HG02981 (cell line): ENCODE measurements at regions not wholly inside any gene's neighbourhood (a gene's known extent, or its start where the extent isn't known, plus 50 kb on each side); places are given as distances from the start of the nearest gene placed in this dataset.
"Not testable (repeated sequence)": the region's sequence is repeated elsewhere in the genome, so short reads cannot be mapped to it uniquely, and the experiment has no call there.

Experiments
- ATAC-seq: cut with Tn5 transposase; IDR thresholded peaks from one replicate; pipeline ENCODE4 v1.9.1; 2021; ENCODE audit warnings: mild to moderate bottlenecking, moderate library complexity; ENCODE audit not compliant: unreplicated experiment

GRCh38 chr2:224155896-224156295 is 116.8 kb upstream of the SERPINE2 start:
- no peak for ATAC-seq

DNA sequence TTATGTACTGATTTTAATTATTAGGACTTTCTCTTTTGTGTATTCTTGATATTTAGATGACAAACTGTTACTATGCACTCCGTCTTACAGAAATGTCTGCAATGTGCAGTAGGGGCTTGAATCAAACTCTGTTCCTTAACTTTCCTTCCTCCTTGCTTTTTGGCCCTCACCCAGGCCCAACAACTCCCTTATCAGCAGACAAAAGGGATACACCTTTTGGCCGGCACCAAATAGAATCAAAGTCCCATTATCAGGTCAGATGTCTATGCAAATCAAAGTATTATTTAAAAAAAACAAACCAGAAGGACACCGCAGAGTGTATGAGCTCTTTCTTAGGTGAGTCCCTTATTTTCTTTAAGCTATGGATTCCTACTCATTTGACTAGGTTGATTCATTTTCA is 116.3 kb upstream of the SERPINE2 start:
- ATAC-seq: no peak

DNA sequence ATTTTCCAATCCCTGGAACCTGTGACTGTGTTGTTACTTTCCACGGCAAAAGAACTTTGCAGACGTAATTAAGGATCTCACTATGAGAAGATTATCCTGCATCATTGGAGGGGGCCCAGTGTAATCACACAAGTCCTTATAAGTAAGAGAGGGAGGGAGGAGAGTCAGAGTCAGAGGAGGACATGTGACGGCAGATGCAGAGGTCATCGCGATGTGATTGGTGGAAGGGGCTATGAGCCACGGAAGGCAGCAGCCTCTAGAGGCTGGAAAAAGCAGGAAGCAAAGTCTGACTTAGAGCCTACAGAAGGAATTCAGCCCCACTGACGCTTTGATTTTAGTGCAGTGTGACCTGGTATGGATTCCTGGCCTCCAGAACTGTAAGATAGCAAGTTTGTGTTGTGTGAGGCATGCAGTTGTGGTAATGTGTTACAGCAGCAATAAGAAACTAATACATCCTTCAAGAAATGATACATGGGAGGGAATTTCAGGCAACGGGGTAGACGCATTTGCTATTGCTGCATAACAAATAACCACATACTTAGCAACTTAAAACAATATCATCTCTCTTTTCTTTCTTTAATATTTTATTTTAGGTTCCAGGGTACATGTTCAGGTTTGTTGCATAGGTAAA is 112.7 kb upstream of the SERPINE2 start:
- ATAC-seq: no peak

- no peak for ATAC-seq
These were observed 112.1 kb upstream of the SERPINE2 start for GRCh38 chr2:224151161-224151560.

GRCh38 chr2:224148058-224148457 is 109.0 kb upstream of the SERPINE2 start:
- not testable (repeated sequence) for ATAC-seq

GRCh38 chr2:224147174-224147573 is 108.1 kb upstream of the SERPINE2 start:
- no peak for ATAC-seq

DNA sequence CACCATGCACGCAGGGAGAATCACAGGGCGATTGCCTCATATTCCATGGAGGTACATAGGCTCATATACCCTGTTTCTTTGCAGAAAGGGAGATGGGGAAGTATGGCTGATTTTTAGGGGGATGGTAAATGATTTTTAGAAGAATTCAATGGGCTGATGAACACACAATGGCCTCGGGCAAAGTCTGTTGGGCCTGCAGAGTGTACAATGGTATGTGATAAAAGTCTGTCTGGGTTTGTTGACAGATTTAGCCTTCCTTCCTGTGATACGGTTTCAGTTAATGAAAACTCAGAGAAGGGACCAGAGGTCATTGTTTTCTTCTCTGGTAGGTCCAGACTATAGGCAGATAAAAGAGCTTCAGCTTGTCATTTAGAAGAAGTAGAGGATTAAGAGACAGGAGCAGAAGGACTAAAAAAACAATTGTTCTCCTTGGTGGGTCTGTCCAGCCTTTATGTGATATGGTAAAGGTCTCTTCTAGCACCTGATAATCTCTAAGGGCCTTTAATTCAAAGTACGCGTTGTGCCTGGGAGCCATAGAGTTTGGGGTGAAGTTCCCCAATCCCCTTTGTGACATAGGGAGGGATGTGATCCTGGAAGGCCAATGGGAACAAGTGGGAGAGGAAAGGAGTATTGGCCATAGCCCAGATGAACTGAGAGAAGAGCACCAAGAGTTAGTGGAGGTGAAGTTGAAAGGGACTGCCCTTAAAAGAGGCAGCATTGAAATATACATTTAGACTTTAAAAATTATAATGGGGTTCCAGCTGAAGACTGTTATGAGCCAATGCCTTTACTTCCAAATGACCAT is 107.5 kb upstream of the SERPINE2 start:
- no peak for ATAC-seq

GRCh38 chr2:224145751-224146355 is 106.8 kb upstream of the SERPINE2 start:
- ATAC-seq: no peak

GRCh38 chr2:224143526-224143925 is 104.4 kb upstream of the SERPINE2 start:
- no peak for ATAC-seq

DNA sequence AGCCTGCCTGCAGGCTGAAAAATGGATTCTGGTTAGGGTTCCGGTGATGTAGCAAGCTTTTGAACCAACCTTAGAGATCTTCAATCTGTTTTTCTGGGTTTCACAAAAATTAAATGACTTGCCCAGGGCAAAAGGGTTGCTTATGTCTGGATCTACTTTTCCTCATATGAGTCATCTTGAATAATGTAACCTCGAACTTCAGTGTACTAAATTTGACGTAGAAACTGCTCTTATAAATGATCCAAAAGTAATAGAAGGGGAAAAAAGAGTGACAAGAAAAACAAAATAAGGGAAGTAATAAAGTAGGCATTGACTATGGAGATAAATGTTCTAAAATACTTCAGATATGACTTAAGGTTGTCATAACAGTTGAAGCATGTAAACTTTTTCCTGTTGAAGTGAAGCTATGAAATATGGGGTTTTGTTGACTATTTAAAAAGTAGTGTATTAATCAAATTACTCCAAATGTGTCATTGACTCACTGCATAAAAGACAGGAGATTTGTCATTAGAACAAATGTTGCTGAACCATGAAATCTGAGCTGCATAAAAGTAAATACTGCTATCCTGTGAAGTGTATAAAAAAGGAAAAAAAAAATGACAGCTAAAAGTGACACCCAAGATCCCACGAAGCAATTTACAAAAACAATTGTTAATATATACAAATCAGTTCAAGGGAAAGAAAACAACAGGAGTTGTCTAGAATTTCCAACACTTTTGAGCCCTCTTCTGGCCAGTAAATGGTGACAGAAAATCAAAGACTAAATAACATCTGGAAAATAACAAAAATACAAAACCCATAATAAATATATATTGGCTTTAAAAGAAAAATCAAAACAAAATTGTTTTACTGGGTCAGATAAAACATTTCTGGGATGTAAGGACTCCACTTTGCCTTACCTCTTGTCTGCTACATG is 103.6 kb upstream of the SERPINE2 start:
- ATAC-seq: no peak

GRCh38 chr2:224141304-224141703 is 102.2 kb upstream of the SERPINE2 start:
- no peak for ATAC-seq

GRCh38 chr2:224137208-224137607 is 98.1 kb upstream of the SERPINE2 start:
- ATAC-seq: no peak

DNA sequence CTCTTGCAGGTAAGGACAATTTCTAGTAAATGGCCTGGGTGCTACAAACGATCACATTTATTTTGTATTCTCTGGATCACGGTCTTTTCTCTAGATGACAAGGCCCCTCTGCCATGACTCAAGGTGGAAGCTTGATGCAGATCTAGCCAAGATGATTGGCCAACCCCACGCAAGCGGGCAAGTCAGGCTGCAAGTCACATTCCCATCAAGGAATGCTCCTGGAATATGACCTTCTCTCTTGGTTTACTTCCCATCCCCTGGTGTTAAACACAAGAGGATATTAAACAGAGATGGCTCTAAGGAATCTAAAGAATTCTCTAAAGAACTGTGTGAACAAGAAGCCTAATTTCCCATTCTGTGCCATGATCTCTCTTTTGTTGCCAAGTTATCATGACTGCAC is 97.3 kb upstream of the SERPINE2 start:
- ATAC-seq: no peak

DNA sequence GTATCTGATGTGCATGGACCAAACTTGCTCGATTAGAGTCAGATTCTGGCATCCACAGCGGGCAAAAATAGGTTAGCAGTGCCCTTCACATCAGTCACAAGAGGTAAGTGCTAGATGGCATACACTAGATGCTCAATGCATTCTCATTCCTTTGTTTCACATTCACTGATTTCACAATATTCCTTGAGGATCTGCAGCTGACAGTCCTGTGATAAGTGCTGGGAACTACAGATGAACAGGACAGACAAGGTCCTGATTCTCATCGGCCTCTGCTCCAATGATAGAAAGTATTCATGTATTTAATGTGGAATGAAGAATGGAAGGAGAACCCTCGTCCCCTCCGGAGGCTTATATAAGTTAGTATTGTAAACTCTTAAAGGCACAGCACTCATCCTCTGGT is 96.8 kb upstream of the SERPINE2 start:
- ATAC-seq: no peak

- no peak for ATAC-seq
These were observed 95.1 kb upstream of the SERPINE2 start for GRCh38 chr2:224134003-224134734.

DNA sequence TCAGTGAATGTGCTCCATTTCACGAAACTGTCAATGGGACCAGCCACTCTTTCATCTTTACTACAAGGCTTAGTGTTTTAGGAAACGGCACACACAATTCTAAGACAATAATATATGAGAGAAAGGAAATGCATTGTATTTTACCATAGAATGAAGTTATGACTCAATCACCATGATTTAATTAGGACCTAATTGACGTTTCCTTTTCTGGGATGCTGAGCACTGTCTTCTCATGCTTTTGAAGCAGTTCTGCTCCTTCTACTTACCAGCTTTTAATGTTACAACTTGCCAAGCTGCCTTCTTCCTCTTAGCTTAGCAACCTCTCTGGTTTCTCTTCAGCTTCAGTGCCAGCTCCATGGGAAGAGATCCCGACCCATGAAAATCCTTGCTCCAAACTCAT is 94.3 kb upstream of the SERPINE2 start:
- no peak for ATAC-seq

DNA sequence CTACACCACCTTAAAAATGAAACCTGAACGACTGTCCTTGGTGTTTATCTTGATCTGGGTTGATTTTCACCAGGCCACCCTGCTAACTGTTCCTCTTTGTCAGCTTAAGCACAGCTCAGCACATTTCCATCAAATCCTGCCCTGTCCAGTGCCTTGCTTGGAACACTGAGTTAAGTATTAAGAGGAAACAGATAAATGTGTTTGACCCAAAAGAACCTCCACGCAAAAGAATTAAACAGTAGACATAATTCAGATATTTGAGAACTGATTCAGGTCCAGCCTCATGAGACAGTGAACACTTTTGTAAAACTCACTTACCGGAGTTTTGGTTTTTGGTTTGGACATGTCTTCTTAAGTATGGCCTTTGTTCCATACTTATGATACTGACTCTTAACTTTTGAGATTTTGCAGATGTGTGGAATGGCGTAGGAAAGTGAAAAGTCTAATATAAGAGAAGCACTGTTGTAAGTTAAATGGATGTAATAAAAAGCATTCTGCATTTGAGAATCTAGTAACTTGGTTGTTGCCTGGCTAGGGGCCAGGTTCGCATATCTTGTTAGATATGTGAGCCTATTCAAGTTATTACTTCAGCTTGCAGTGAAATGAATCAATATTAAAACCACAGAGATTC is 88.9 kb upstream of the SERPINE2 start:
- no peak for ATAC-seq

DNA sequence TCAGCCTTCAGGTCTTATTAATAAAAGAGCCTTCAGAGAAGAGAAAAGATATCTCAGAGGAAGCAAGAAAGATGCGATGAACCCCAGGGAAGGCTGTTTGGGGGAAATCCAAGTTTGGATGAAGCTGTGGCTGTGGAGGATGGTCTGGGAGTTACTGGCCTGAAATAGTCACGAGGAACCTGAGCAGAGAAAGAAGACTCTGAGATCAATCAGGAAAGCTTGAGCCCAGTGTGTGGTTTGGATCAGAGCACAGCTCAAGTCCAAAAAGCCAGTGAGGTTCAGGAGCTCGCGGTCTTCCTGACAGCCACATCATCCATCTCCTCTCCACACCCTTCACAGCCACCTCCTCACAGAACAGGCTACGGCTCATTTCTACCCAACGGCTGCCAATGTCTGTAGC is 87.4 kb upstream of the SERPINE2 start:
- no peak for ATAC-seq

- ATAC-seq: no peak
These were observed 86.9 kb upstream of the SERPINE2 start for GRCh38 chr2:224126003-224126402.

- no peak for ATAC-seq
These were observed 83.5 kb upstream of the SERPINE2 start for GRCh38 chr2:224122542-224122941.
